ENCODE measurements at regions not wholly inside any gene's neighbourhood (a gene's known extent, or its start where the extent isn't known, plus 50 kb on each side); places are given as distances from the start of the nearest gene placed in this dataset.
"Not testable (repeated sequence)": the region's sequence is repeated elsewhere in the genome, so short reads cannot be mapped to it uniquely, and the experiment has no call there.

- DNase-seq: no peak
Observed at GRCh38 chr21:32088471-32088870, 190.4 kb downstream of the MIS18A start.

GRCh38 chr21:32087447-32087846 is 191.4 kb downstream of the MIS18A start:
- no peak for DNase-seq

DNA sequence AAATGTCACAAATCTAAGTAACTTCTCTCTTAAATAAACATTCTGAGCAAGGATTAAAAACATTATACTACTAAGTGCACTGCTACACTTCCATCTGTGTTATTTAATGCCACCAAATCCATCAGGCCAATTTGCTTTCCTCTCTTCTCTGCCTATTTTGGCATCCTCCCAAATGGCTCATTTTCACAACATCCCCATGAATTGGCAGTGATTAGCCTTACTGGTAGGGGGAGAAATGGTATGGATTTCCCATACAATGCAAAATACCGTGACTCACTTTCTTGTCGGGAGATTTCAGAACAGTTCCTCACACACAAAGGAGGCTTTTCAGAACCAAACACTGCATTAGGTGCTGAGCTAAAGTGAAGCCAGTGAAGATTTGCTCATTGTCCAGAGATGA is 195.7 kb downstream of the MIS18A start:
- no peak for DNase-seq

DNA sequence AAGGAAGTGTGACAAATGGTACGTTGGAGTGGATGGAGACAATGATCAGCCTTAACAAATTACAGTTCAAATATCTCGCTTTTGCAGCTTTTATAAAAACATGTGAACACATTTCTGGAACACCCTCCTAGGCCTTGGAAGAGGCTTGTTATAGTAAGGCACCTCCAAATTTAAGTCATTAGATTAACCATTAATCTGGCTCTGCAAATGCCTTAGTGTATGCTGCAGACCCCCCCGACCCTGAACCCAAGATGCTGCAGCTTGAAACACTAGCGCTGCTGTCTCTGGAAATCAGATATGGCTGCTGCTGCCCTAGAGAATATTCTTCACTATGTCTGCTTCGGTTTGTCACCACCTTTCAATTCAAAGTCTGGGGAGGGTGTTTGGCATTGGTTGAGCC is 196.4 kb downstream of the MIS18A start:
- no peak for DNase-seq

- no peak for DNase-seq
Observed at GRCh38 chr21:32073593-32073992, 200.8 kb downstream of the HUNK start.

GRCh38 chr21:32073190-32073589 is 200.4 kb downstream of the HUNK start:
- DNase-seq: no peak

DNA sequence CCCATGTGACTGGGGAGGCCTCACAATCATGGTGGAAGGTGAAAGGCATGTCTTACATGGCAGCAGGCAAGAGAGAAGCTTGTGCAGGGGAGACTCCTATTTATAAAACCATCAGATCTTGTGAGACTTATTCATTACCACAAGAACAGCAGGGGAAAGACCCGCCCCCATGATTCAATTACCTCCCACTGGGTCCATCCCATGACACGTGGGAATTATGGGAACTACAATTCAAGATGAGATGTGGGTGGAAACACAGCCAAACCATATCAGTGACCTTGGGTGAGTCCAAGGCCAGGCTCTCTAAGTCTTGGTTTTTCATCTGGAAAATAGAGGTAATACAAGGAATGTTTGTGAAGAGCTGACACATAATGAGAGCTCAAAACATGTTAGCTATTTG is 198.8 kb downstream of the HUNK start:
- DNase-seq: not testable (repeated sequence)

- no peak for DNase-seq
Observed at GRCh38 chr21:32070676-32071330, 198.0 kb downstream of the HUNK start.

- no peak for DNase-seq
Observed at GRCh38 chr21:32070126-32070525, 197.3 kb downstream of the HUNK start.

DNA sequence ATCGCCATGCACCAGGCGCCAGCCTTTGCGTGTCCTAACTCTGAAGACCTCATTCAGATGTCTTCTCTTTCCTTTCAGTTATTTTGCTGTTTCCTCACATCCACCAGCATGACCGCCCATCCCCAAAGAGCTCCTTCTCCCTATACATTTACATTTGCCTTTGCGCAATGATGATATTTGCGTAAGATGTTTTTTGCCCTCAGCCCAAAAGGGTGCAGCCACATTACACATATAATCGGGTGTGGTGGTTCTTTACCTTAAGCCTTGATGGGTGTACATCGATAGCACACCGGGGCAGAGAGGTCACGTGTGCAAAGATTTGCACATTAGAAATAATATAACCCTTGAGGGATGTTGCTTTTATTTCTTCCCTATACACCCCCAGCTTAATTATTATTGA is 192.8 kb downstream of the HUNK start:
- no peak for DNase-seq

- DNase-seq: no peak
Observed at GRCh38 chr21:32064281-32064910, 191.6 kb downstream of the HUNK start.

DNA sequence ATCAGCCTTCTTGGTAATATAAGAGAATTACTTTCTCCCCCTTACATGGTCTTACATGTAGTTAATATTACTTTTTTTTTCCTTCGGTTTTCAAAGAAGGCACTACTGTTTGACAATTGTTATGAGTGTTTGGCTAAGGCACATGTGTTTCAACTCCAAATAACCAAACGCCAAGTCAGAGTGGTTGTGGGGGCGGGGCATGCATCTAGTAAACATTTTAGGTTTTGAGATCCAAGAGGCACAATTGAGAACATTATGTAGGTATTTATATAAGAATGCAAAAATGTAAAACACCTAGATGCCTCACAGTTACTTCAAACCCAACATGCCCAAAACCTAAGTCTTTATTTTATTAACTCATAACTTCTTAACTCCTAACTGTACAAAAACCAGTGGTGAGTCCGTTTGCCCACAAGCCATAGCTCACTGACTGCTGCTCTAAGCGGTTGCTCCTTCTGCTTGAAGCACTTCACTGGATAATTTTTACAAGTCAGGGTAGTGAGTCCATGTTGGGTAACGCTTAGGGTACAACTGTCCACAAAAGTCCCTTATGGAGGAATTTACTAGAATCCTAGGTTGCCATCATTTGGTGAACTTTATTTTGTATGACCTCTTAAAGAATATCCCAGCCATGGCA is 189.9 kb downstream of the HUNK start:
- no peak for DNase-seq

DNA sequence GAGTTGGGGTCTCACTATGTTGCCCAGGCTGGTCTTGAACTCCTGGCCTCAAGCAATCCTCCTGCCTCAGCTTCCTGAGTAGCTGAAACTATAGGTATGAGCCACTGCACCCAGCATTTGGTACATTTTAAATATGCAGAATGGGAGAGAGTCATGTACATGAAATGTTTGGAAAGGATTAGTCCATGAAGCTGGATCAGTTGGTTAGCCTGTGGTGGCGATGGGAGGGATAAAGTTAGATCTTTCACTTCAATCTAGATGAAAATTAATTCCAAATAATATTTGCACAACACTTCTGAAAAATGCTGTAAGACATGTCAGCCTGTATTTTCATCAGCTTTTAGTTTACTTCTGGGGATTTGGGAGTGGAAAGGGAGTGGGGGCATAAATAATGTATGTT is 188.9 kb downstream of the HUNK start:
- no peak for DNase-seq

- no peak for DNase-seq
Observed at GRCh38 chr21:32056791-32057190, 184.0 kb downstream of the HUNK start.

DNA sequence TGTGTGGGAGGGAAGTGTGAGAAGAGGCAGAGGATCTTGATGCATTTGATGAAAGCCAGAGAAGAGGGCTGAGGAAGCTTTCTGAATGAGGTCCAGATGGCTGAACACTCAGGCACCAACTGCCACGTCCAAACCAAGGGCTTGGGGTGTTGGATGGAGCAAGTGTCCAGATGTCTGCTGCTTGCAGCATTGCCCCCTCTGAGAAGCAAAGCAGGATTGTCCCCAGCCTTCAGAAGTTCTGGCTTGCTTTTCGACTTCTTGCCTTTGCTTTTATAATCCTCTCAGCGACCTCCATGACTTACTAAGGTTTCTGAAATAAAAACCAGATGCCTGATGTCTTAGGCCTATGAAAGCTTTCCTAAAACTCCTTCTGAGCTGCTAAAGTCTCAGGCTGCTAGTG is 182.5 kb downstream of the HUNK start:
- no peak for DNase-seq
